HepG2 (cell line): ENCODE measurements at regions not wholly inside any gene's neighbourhood (a gene's known extent, or its start where the extent isn't known, plus 50 kb on each side); places are given as distances from the start of the nearest gene placed in this dataset.

Source experiments
- ARNT2 ChIP-seq: sonication (generic); formaldehyde crosslinking; IDR thresholded peaks from 2 replicates; pipeline ENCODE4 v1.8.0; 2022; ENCODE audit warnings: mild to moderate bottlenecking, low read depth, missing genetic modification reagents, moderate library complexity
- CEBPG ChIP-seq: IDR thresholded peaks from 2 replicates; pipeline ENCODE4 v1.6.1; 2016
- CREM ChIP-seq, 2 experiments: sonication (generic) in 1 of 2; formaldehyde crosslinking in 1 of 2; IDR thresholded peaks; 2 replicates each; pipeline versions ENCODE4 v1.4.0 to v1.6.1; 2016 to 2020; ENCODE audit warnings: antibody characterized with exemption in 1 of 2, mild to moderate bottlenecking in 1 of 2, missing genetic modification reagents in 1 of 2
- EED ChIP-seq: sonication (generic); formaldehyde crosslinking; IDR thresholded peaks from 2 replicates; pipeline ENCODE4 v1.5.0; 2020; ENCODE audit warnings: mild to moderate bottlenecking, missing genetic modification reagents
- EP300 ChIP-seq, 3 experiments: sonication (generic) in 1 of 3; formaldehyde crosslinking in 1 of 3; IDR thresholded peaks; 2 replicates each; pipeline versions ENCODE4 v1.5.1 to v1.6.1; 2011 to 2020; ENCODE audit warnings: low read depth in 2 of 3, low read length in 2 of 3, borderline replicate concordance in 1 of 3, improper control_type of control experiment in 1 of 3, mild to moderate bottlenecking in 1 of 3, missing genetic modification reagents in 1 of 3, moderate library complexity in 1 of 3
- GABPB1 ChIP-seq: IDR thresholded peaks from 2 replicates; pipeline ENCODE4 v1.6.1; 2016; ENCODE audit warnings: mild to moderate bottlenecking, missing genetic modification reagents, moderate library complexity, missing compliant biosample characterization
- GTF2F1 ChIP-seq: fragments of 150-350 bp; IDR thresholded peaks from 2 replicates; pipeline ENCODE4 v1.6.1; 2014; ENCODE audit warnings: low read length
- JUND ChIP-seq: sonication (generic); formaldehyde crosslinking; IDR thresholded peaks from 2 replicates; pipeline ENCODE4 v1.8.0; 2022; ENCODE audit warnings: mild to moderate bottlenecking, missing genetic modification reagents
- KDM5B ChIP-seq: sonication (generic); formaldehyde crosslinking; IDR thresholded peaks from 2 replicates; pipeline ENCODE4 v1.4.0; 2020; ENCODE audit warnings: missing genetic modification reagents, mild to moderate bottlenecking, borderline replicate concordance
- MYNN ChIP-seq: sonication (generic); formaldehyde crosslinking; IDR thresholded peaks from 2 replicates; pipeline ENCODE4 v1.4.0; 2020; ENCODE audit warnings: mild to moderate bottlenecking, low read depth, missing genetic modification reagents
- PRPF4 ChIP-seq: fragments of 200-400 bp; formaldehyde crosslinking; IDR thresholded peaks from 2 replicates; pipeline ENCODE4 v1.6.1; 2016; ENCODE audit warnings: low read length, low read depth; ENCODE audit not compliant: poor library complexity, severe bottlenecking
- RBM22 ChIP-seq: fragments of 200-400 bp; formaldehyde crosslinking; optimal IDR thresholded peaks from 2 replicates; pipeline ENCODE3; 2017; ENCODE audit warnings: mild to moderate bottlenecking, low read length, moderate library complexity
- SPEN ChIP-seq: sonication (generic); formaldehyde crosslinking; IDR thresholded peaks from 2 replicates; pipeline ENCODE4 v1.5.1; 2020; ENCODE audit warnings: low read depth, mild to moderate bottlenecking, missing genetic modification reagents
- THYN1 ChIP-seq: sonication (generic); formaldehyde crosslinking; IDR thresholded peaks from 2 replicates; pipeline ENCODE4 v1.8.1; 2023; ENCODE audit warnings: low read depth, mild to moderate bottlenecking, moderate library complexity, missing genetic modification reagents, borderline replicate concordance
- ZNF343 ChIP-seq: sonication (generic); formaldehyde crosslinking; IDR thresholded peaks from 2 replicates; pipeline ENCODE4 v1.4.0; 2020; ENCODE audit warnings: mild to moderate bottlenecking, missing genetic modification reagents
- ZNF615 ChIP-seq: sonication (generic); formaldehyde crosslinking; IDR thresholded peaks from 2 replicates; pipeline ENCODE4 v1.5.0; 2020; ENCODE audit warnings: mild to moderate bottlenecking, missing genetic modification reagents, borderline replicate concordance
- ZSCAN25 ChIP-seq: sonication (generic); formaldehyde crosslinking; IDR thresholded peaks from 2 replicates; pipeline ENCODE4 v1.8.0; 2022; ENCODE audit warnings: mild to moderate bottlenecking, missing genetic modification reagents
- TF ChIP-seq, protein P1 (sequence below): IDR thresholded peaks from 2 replicates; pipeline ENCODE4 v1.6.1; 2016; ENCODE audit warnings: missing compliant biosample characterization, missing genetic modification reagents, borderline replicate concordance
- TF ChIP-seq, protein P2 (sequence below): IDR thresholded peaks from 2 replicates; pipeline ENCODE4 v1.6.1; 2016; ENCODE audit warnings: missing genetic modification reagents, missing compliant biosample characterization
- TF ChIP-seq, protein P3 (sequence below): sonication (generic); formaldehyde crosslinking; IDR thresholded peaks from 2 replicates; pipeline ENCODE4 v1.8.0; 2022; ENCODE audit warnings: mild to moderate bottlenecking, missing genetic modification reagents, borderline replicate concordance
- TF ChIP-seq, protein P4 (sequence below): sonication (generic); formaldehyde crosslinking; IDR thresholded peaks from 2 replicates; pipeline ENCODE4 v1.4.0; 2020; ENCODE audit warnings: missing genetic modification reagents, borderline replicate concordance

DNA sequence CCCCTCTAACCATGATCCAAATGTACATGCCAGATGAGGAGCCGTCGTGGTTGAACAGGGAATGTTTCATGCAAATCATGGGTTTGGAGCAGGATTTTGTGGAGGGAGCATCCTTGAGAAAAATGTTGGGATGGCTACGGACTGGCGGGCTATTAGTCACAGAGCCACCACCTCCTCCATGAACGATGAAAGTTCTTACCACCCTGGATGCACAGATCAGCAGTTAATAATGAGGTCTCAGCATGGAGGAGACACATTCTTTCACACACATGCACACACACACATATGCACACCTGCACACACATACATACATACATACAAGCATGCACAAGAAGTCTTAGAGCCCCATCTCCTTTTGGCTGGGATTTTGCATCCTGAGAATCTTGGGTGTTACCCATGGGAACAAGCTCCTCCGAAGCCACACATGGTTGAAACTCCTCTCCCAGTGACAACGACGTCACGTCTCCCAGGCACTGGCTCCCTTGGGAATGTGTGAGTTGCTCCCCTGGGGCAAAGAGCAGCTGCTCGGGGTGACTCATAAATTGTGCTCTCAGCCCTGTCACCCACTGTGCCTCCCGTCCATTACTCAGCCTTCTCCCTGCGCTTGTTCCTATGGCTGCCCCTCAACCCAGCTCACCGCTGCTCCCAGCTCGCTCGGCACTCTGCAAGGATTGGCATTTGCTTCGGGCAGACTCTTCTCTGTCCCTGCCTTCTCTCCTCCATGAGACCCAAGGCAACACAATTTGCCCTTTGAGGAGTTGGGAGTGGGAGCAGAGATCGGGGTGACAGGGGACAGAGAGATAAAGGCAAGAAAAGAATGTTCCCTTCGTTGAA lies 344.6 kb downstream of the SOX9 start (continued):
- TF ChIP-seq EP300 (IDR thresholded peaks at IDR 0.05; ENCODE audit: low read depth in 2 of 2, low read length in 2 of 2) (peak; percentile 41 to 66; a peak in 2 of 4 replicates), EP300 (CRISPR knock-in tag; IDR thresholded peaks at IDR 0.05; ENCODE audit: borderline replicate concordance) (no peak), JUND (CRISPR knock-in tag) (peak; percentile 94), ZNF343 (no peak), CREM (IDR thresholded peaks at IDR 0.05) (peak; percentile 67; the same call in 1 of the 2 replicates), CREM (CRISPR knock-in tag; IDR thresholded peaks at IDR 0.05) (no peak), ZNF615 (CRISPR knock-in tag) (no peak), CEBPG (CRISPR knock-in tag) (0 out of 2 replicates have a peak, but pooled peaks have one; percentile 22), MYNN (CRISPR knock-in tag) (peak; percentile 36; the same call in 1 of the 2 replicates), ZSCAN25 (CRISPR knock-in tag) (peak; percentile 50), KDM5B (CRISPR knock-in tag) (0 out of 2 replicates have a peak, but pooled peaks have one; percentile 24), GABPB1 (peak; percentile 48), SPEN (peak; percentile 28; the same call in 1 of the 2 replicates), ARNT2 (CRISPR knock-in tag) (0 out of 2 replicates have a peak, but pooled peaks have one; percentile 61), EED (CRISPR knock-in tag) (0 out of 2 replicates have a peak, but pooled peaks have one; percentile 29), GTF2F1 (0 out of 2 replicates have a peak, but pooled peaks have one; percentile 51), THYN1 (CRISPR knock-in tag) (no peak), RBM22 (peak; percentile 69), PRPF4 (no peak)
- TF ChIP-seq, protein P1, sequence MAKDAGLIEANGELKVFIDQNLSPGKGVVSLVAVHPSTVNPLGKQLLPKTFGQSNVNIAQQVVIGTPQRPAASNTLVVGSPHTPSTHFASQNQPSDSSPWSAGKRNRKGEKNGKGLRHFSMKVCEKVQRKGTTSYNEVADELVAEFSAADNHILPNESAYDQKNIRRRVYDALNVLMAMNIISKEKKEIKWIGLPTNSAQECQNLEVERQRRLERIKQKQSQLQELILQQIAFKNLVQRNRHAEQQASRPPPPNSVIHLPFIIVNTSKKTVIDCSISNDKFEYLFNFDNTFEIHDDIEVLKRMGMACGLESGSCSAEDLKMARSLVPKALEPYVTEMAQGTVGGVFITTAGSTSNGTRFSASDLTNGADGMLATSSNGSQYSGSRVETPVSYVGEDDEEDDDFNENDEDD, result peak; percentile 25; the same call in 1 of the 2 replicates
- TF ChIP-seq, protein P2, sequence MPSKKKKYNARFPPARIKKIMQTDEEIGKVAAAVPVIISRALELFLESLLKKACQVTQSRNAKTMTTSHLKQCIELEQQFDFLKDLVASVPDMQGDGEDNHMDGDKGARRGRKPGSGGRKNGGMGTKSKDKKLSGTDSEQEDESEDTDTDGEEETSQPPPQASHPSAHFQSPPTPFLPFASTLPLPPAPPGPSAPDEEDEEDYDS (CRISPR knock-in tag), result peak; percentile 45
- TF ChIP-seq, protein P3, sequence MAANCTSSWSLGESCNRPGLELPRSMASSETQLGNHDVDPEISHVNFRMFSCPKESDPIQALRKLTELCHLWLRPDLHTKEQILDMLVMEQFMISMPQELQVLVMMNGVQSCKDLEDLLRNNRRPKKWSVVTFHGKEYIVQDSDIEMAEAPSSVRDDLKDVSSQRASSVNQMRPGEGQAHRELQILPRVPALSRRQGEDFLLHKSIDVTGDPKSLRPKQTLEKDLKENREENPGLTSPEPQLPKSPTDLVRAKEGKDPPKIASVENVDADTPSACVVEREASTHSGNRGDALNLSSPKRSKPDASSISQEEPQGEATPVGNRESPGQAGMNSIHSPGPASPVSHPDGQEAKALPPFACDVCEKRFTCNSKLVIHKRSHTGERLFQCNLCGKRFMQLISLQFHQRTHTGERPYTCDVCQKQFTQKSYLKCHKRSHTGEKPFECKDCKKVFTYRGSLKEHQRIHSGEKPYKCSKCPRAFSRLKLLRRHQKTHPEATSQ, result 0 out of 2 replicates have a peak, but pooled peaks have one; percentile 40
- TF ChIP-seq, protein P4, sequence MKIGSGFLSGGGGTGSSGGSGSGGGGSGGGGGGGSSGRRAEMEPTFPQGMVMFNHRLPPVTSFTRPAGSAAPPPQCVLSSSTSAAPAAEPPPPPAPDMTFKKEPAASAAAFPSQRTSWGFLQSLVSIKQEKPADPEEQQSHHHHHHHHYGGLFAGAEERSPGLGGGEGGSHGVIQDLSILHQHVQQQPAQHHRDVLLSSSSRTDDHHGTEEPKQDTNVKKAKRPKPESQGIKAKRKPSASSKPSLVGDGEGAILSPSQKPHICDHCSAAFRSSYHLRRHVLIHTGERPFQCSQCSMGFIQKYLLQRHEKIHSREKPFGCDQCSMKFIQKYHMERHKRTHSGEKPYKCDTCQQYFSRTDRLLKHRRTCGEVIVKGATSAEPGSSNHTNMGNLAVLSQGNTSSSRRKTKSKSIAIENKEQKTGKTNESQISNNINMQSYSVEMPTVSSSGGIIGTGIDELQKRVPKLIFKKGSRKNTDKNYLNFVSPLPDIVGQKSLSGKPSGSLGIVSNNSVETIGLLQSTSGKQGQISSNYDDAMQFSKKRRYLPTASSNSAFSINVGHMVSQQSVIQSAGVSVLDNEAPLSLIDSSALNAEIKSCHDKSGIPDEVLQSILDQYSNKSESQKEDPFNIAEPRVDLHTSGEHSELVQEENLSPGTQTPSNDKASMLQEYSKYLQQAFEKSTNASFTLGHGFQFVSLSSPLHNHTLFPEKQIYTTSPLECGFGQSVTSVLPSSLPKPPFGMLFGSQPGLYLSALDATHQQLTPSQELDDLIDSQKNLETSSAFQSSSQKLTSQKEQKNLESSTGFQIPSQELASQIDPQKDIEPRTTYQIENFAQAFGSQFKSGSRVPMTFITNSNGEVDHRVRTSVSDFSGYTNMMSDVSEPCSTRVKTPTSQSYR (CRISPR knock-in tag), result no peak
